DND-41 (cell line): ENCODE measurements at regions not wholly inside any gene's neighbourhood (a gene's known extent, or its start where the extent isn't known, plus 50 kb on each side); places are given as distances from the start of the nearest gene placed in this dataset.

Experiments used
- EZH2 ChIP-seq: IDR thresholded peaks from 3 replicates; pipeline ENCODE4 v1.6.1; 2012; ENCODE audit warnings: borderline replicate concordance, low read depth, mild to moderate bottlenecking, moderate library complexity, low read length, inconsistent platforms; ENCODE audit not compliant: severe bottlenecking
- TF ChIP-seq, protein P1 (sequence below): IDR thresholded peaks from 2 replicates; pipeline ENCODE4 v1.5.1; 2012; ENCODE audit warnings: borderline replicate concordance, low read length, moderate library complexity, mild to moderate bottlenecking; ENCODE audit not compliant: poor library complexity, severe bottlenecking; ENCODE audit errors: extremely low read depth

DNA sequence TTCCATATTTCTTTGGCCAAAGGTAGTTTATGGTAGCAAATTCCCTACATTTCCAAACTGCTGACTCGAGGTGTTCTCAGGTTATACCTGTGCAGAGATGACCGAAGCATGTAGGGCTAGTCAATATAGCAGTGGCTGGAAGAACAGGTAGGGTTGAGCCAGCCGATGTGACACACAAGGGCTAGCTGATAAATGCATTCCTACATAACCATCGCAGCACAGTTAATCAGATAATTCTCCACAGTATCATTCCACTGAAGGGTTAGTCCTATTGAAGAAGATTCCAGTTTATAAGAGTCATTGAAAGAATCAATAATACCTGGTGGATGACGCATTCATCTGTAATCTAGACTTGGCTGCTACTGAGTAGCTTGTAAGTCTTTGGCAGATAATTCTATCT is 220.0 kb downstream of the KIF20B start:
- TF ChIP-seq, protein P1, sequence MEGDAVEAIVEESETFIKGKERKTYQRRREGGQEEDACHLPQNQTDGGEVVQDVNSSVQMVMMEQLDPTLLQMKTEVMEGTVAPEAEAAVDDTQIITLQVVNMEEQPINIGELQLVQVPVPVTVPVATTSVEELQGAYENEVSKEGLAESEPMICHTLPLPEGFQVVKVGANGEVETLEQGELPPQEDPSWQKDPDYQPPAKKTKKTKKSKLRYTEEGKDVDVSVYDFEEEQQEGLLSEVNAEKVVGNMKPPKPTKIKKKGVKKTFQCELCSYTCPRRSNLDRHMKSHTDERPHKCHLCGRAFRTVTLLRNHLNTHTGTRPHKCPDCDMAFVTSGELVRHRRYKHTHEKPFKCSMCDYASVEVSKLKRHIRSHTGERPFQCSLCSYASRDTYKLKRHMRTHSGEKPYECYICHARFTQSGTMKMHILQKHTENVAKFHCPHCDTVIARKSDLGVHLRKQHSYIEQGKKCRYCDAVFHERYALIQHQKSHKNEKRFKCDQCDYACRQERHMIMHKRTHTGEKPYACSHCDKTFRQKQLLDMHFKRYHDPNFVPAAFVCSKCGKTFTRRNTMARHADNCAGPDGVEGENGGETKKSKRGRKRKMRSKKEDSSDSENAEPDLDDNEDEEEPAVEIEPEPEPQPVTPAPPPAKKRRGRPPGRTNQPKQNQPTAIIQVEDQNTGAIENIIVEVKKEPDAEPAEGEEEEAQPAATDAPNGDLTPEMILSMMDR = no peak
- no peak for TF ChIP-seq EZH2
